ENCODE measurements at regions not wholly inside any gene's neighbourhood (a gene's known extent, or its start where the extent isn't known, plus 50 kb on each side); places are given as distances from the start of the nearest gene placed in this dataset.

GRCh38 chr5:133884569-133885311, 83.7 kb downstream of the C5orf15 start:
- DNase-seq (ENCODE audit: low read depth) = peak; percentile 17
- TF ChIP-seq CTCF (IDR thresholded peaks at IDR 0.05; ENCODE audit: insufficient read depth, low read length) = no peak
- no peak overlapping the region for H3K4me3 ChIP-seq (ENCODE audit: low read depth, low read length)

GRCh38 chr5:133883916-133884315, 84.5 kb downstream of the C5orf15 start:
- DNase-seq (ENCODE audit: low read depth) = no peak
- H3K4me3 ChIP-seq (ENCODE audit: low read depth, low read length) = no peak overlapping the region
- no peak for TF ChIP-seq CTCF (IDR thresholded peaks at IDR 0.05; ENCODE audit: insufficient read depth, low read length)

- TF ChIP-seq CTCF (IDR thresholded peaks at IDR 0.05; ENCODE audit: insufficient read depth, low read length) = no peak
- H3K4me3 ChIP-seq (ENCODE audit: low read depth, low read length) = no peak overlapping the region
- no peak for DNase-seq (ENCODE audit: low read depth)
These were observed 85.6 kb downstream of the C5orf15 start for GRCh38 chr5:133882846-133883245.

GRCh38 chr5:133882389-133882695, 86.1 kb downstream of the C5orf15 start:
- DNase-seq (ENCODE audit: low read depth) = no peak
- TF ChIP-seq CTCF (IDR thresholded peaks at IDR 0.05; ENCODE audit: insufficient read depth, low read length) = no peak
- H3K4me3 ChIP-seq (ENCODE audit: low read depth, low read length) = no peak overlapping the region

- no peak overlapping the region for H3K4me3 ChIP-seq (ENCODE audit: low read depth, low read length)
- no peak for DNase-seq (ENCODE audit: low read depth)
- no peak for TF ChIP-seq CTCF (IDR thresholded peaks at IDR 0.05; ENCODE audit: insufficient read depth, low read length)
These were observed 86.6 kb downstream of the C5orf15 start for GRCh38 chr5:133881576-133882388.

- TF ChIP-seq CTCF (IDR thresholded peaks at IDR 0.05; ENCODE audit: insufficient read depth, low read length) = no peak
- DNase-seq (ENCODE audit: low read depth) = no peak
These were observed 90.2 kb downstream of the C5orf15 start for GRCh38 chr5:133878236-133878555.

More at GRCh38 chr5:133878236-133878555, 90.2 kb downstream of the C5orf15 start:
- no peak overlapping the region for H3K4me3 ChIP-seq (ENCODE audit: low read depth, low read length)

Data from fibroblast of the aortic adventitia (primary cell).